ENCODE measurements at regions not wholly inside any gene's neighbourhood (a gene's known extent, or its start where the extent isn't known, plus 50 kb on each side); places are given as distances from the start of the nearest gene placed in this dataset.

- no peak overlapping the region for H3K4me3 Mint-ChIP-seq
- no peaks in the 10 kb centered on the region; the same call in 1 of the 2 replicates for H3K27me3 Mint-ChIP-seq (ENCODE audit: insufficient read depth)
Observed at GRCh38 chr2:2739231-2739795, 408.2 kb upstream of the MYT1L start.

DNA sequence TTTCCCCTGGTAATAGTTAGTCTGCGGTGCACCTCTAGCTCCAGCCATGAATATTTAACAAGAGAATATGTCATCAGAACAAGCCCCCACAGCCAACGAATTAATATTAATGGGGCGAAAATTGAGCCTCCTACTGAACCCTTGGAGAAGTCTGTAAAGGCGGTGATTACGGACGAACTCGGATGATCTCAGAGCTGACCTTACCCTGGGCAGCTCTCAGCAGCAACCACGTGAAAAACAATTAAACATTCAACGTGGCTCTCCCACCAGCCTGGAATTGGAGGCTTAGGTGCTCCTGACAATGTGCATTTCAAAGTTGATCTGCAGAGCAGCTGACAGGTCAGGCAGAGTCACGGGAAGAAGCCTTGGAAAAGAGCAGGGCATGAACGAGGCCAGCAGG lies 407.6 kb upstream of the MYT1L start:
- TF ChIP-seq, protein P1, sequence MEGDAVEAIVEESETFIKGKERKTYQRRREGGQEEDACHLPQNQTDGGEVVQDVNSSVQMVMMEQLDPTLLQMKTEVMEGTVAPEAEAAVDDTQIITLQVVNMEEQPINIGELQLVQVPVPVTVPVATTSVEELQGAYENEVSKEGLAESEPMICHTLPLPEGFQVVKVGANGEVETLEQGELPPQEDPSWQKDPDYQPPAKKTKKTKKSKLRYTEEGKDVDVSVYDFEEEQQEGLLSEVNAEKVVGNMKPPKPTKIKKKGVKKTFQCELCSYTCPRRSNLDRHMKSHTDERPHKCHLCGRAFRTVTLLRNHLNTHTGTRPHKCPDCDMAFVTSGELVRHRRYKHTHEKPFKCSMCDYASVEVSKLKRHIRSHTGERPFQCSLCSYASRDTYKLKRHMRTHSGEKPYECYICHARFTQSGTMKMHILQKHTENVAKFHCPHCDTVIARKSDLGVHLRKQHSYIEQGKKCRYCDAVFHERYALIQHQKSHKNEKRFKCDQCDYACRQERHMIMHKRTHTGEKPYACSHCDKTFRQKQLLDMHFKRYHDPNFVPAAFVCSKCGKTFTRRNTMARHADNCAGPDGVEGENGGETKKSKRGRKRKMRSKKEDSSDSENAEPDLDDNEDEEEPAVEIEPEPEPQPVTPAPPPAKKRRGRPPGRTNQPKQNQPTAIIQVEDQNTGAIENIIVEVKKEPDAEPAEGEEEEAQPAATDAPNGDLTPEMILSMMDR (IDR thresholded peaks at IDR 0.05) = no peak
- H3K36me3 Mint-ChIP-seq (ENCODE audit: low read depth) = peaks cover 13% of the 10 kb centered on the region
- no peak for DNase-seq
- peaks cover 62% of the 10 kb centered on the region for H3K9me3 Mint-ChIP-seq
- H3K4me3 Mint-ChIP-seq = no peak overlapping the region
- no peaks in the 10 kb centered on the region for H3K4me1 Mint-ChIP-seq (ENCODE audit: low read depth)
- H3K27me3 Mint-ChIP-seq (ENCODE audit: insufficient read depth) = no peaks in the 10 kb centered on the region; the same call in 1 of the 2 replicates
- no peak overlapping the region for H3K27ac Mint-ChIP-seq

More at GRCh38 chr2:2739231-2739795, 408.2 kb upstream of the MYT1L start:
- DNase-seq = no peak
- Mint-ChIP-seq H3K27ac (no peak overlapping the region), H3K4me1 (ENCODE audit: low read depth) (no peaks in the 10 kb centered on the region), H3K9me3 (peaks cover 68% of the 10 kb centered on the region), H3K36me3 (ENCODE audit: low read depth) (peaks cover 13% of the 10 kb centered on the region)
- TF ChIP-seq, protein P1 (IDR thresholded peaks at IDR 0.05) = no peak

DNA sequence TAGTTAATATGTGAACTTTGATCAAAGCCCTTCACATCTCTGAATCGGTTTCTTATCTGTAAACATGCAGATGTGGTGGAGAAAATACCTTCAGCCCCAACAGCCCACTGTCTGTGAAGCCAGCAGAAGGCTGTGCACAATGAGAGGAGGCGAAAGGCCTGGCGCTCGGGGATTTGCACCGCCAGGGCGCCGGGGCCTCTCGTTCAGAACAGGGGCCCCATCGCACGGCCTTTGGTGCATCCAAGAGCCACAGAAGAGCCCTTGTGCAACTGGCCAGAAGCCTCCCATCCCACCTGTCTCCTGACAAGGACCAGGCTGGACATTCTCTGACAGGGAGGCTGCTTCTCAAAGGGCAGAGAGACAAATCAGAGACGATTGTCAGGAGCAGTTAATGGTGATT lies 407.2 kb upstream of the MYT1L start:
- Mint-ChIP-seq H3K4me3 (no peak overlapping the region), H3K9me3 (peaks cover 63% of the 10 kb centered on the region), H3K36me3 (ENCODE audit: low read depth) (peaks cover 13% of the 10 kb centered on the region), H3K27ac (no peak overlapping the region), H3K27me3 (ENCODE audit: insufficient read depth) (no peaks in the 10 kb centered on the region; the same call in 1 of the 2 replicates), H3K4me1 (ENCODE audit: low read depth) (no peaks in the 10 kb centered on the region)
- TF ChIP-seq, protein P1 (IDR thresholded peaks at IDR 0.05) = no peak
- DNase-seq = no peak

DNA sequence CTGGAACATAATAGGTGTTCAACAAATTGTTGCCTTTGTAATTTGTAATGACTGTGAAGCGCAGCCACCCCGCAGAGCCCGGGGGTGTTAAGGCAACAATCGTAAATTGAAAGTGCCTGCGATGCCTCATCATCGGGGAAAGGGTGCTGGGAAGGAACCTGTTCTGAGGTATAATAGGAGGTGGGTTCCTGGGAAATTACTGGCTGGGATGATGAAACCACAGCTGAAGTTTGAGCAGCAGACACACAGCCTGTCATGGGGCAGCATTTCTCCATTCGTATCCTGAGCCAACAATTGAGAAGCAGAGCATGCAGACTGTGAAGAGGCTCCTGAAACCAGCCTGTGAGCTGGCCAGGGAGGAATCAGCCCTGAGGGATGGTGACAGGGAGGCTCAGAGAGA lies 404.0 kb upstream of the MYT1L start:
- H3K4me1 Mint-ChIP-seq (ENCODE audit: low read depth) = no peaks in the 10 kb centered on the region
- H3K27me3 Mint-ChIP-seq (ENCODE audit: insufficient read depth) = no peaks in the 10 kb centered on the region; the same call in 1 of the 2 replicates
- TF ChIP-seq, protein P1 (IDR thresholded peaks at IDR 0.05) = no peak
- no peak overlapping the region for H3K27ac Mint-ChIP-seq
- H3K36me3 Mint-ChIP-seq (ENCODE audit: low read depth) = peaks cover 6% of the 10 kb centered on the region
- H3K9me3 Mint-ChIP-seq = peaks cover 61% of the 10 kb centered on the region
- no peak overlapping the region for H3K4me3 Mint-ChIP-seq
- DNase-seq = no peak

- Mint-ChIP-seq H3K4me1 (ENCODE audit: low read depth) (no peaks in the 10 kb centered on the region), H3K36me3 (ENCODE audit: low read depth) (no peaks in the 10 kb centered on the region), H3K27me3 (ENCODE audit: insufficient read depth) (no peaks in the 10 kb centered on the region), H3K27ac (no peak overlapping the region), H3K4me3 (no peak overlapping the region), H3K9me3 (peaks cover 60% of the 10 kb centered on the region)
- DNase-seq = no peak
- TF ChIP-seq, protein P1 (IDR thresholded peaks at IDR 0.05) = no peak
Observed at GRCh38 chr2:2734308-2734707, 403.2 kb upstream of the MYT1L start.

Measured in HFFc6 (cell line).